Urinary bladder (tissue), 3 donors: ENCODE measurements at regions not wholly inside any gene's neighbourhood (a gene's known extent, or its start where the extent isn't known, plus 50 kb on each side); places are given as distances from the start of the nearest gene placed in this dataset.
"Not testable (repeated sequence)": the region's sequence is repeated elsewhere in the genome, so short reads cannot be mapped to it uniquely, and the experiment has no call there.

Source experiments
- DNase-seq: peaks from one replicate; pipeline ENCODE4 v3.0.0-alpha.2; 2015; ENCODE audit errors: extremely low spot score
- H3K27ac ChIP-seq: one replicate; pipeline ENCODE4 v1.5.1; 2013; ENCODE audit warnings: low read depth, mild to moderate bottlenecking, moderate library complexity
- H3K36me3 ChIP-seq: one replicate; pipeline ENCODE4 v1.6.1; 2013; ENCODE audit warnings: mild to moderate bottlenecking, moderate library complexity; ENCODE audit not compliant: insufficient read depth
- H3K4me1 ChIP-seq: one replicate; pipeline ENCODE4 v1.6.1; 2013; ENCODE audit warnings: mild to moderate bottlenecking, moderate library complexity; ENCODE audit not compliant: insufficient read depth
- H3K4me3 ChIP-seq: one replicate; pipeline ENCODE4 v1.5.1; 2013; ENCODE audit warnings: low read depth, low read length
- WGBS: extraction: QIAGEN DNeasy Blood & Tissue Kit; methylation state at CpG from one replicate; pipeline ENCODE4 v1.1.7; 2013; 5-methylcytosine and 5-hydroxymethylcytosine counted together
- donor health status: healthy with polysubstance abuse.
- donor health status: healthy.

DNA sequence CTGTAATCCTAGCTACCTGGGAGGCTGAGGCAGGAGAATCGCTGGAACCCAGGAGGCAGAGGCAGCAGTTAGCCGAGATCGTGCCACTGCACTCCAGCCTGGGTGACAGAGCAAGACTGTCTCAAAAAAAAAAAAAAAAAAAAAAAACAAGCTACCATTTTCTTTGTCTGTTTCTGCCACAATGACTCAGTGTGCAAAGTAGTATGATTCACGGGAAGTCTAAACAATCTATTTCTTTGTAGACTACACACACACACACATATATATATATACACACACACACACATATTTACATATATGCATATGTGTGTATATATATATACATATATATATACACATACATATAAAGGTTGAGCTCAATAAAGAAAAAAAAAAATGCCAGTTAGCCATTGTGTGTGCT lies 280.0 kb downstream of the FAM47A start:
- H3K36me3 ChIP-seq, DNase-seq, H3K27ac ChIP-seq, H3K4me1 ChIP-seq, H3K4me3 ChIP-seq: not testable (repeated sequence)
- WGBS = 94% methylated on average over 4 of the region's 4 CpGs

DNA sequence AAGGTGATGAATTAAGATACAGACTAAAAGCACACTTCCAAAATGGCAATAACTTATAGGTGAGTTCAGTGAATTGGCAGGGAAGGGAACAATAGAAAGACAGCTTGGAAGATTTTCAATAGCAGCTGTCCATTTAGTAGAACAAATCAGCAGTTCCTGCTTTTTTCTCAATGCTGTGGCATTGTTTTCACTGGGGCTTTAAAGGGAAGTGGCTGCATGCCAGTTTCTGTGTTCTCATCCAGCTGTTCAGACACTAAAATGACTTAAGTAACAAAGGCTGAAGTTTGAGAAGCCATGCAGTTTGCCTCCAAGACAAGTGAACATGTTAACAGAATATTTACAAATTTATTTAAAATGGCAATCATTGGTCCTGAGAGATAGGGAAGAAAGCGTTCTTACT lies 291.9 kb downstream of the FAM47A start:
- WGBS = 14% methylated on average over 1 of the region's 1 CpG
- Histone ChIP-seq H3K4me1 (no peaks in the 10 kb centered on the region), H3K27ac (no peak overlapping the region), H3K36me3 (no peaks in the 10 kb centered on the region), H3K4me3 (no peak overlapping the region)
- no peak for DNase-seq

DNA sequence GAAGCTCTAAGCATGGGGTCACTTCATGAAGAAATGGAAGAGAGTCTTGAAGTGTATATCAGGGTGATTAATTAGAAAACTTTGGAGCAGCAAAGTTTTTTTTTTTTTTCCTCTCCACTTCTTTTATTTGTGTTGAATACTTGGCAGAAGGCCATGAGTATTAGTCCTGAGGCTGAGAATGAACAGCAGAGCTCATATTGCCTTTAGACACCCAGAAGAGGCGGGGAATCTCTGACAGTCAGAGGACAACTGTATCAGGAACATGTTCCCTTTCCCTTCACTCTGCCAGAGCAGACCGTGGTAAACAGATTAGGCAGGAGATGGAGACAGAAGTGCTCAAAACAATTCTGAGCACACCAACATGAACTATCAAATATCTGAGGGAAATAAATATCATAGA lies 300.9 kb downstream of the FAM47A start:
- 38% methylated on average over 2 of the region's 2 CpGs for WGBS
- DNase-seq = no peak
- H3K4me1 ChIP-seq = no peaks in the 10 kb centered on the region
- no peaks in the 10 kb centered on the region for H3K36me3 ChIP-seq
- H3K27ac ChIP-seq = no peak overlapping the region
- H3K4me3 ChIP-seq = no peak overlapping the region

DNA sequence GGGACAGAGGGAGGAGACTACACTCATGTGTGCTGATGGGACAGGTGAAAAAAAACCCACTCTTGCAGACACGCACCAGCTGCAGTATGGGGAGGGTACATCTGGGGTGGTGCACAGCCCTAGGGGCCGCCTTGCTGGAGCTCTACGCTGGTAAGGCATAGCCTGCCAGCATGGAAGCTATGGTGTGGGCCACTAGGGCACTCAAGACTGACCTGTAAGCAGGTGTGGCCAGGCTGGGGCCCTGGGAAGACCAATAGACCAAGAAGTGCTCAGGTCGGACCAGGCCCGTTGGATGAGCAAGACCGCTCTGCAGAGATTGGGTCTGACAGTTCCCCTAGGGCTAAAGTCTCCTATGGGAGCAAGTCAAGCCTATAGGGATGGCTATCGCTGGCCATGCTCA lies 314.8 kb downstream of the FAM47A start:
- 91% methylated on average over 7 of the region's 7 CpGs for WGBS
- no peak overlapping the region for H3K4me3 ChIP-seq
- no peaks in the 10 kb centered on the region for H3K36me3 ChIP-seq
- DNase-seq = no peak
- no peaks in the 10 kb centered on the region for H3K4me1 ChIP-seq
- no peak overlapping the region for H3K27ac ChIP-seq

DNA sequence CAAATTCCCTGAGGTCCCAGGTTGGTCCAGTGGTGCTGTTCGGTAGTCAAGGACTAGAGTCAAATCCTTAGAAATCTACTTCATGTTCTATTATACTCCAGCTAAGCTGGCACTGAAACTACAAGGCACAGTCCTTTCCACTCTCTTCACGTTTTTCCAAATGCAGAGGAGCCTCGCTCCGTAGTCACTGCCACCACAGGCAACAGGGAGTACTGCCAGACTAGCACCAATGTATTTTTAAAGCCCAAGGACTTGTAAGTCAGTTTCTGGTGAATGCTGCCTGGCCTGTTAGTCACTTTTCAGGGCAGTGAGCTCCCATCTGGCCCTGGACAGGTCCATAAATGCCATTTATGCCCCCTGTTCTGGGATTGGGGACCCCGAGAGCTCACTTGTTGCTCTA lies 323.5 kb downstream of the FAM47A start:
- Histone ChIP-seq H3K27ac (no peak overlapping the region), H3K4me1 (no peaks in the 10 kb centered on the region), H3K36me3 (no peaks in the 10 kb centered on the region), H3K4me3 (no peak overlapping the region)
- no peak for DNase-seq
- 79% methylated on average over 5 of the region's 5 CpGs for WGBS

DNA sequence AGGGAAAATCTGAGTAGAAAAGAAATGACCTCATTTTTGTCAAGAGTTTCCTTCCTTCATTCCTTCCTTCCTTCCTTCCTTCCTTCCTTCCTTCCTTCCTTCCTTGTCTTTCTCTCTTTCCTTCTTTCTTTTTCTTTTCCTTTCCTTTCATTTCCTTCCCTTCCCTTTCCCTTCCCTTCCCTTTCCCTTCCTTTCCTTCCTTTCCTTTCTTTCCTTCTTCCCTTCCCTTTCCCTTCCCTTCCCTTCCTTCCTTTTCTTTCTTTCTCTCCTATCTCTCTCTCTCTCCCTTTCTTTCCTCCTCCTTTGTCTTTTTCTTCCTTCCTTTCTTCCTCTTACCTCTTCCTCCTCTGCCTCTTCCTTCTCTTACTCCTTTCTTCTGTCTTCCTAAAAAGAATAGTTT lies 347.6 kb downstream of the FAM47A start:
- Histone ChIP-seq H3K4me1 (no peaks in the 10 kb centered on the region), H3K4me3 (no peak overlapping the region), H3K36me3 (no peaks in the 10 kb centered on the region), H3K27ac (no peak overlapping the region)
- no peak for DNase-seq

DNA sequence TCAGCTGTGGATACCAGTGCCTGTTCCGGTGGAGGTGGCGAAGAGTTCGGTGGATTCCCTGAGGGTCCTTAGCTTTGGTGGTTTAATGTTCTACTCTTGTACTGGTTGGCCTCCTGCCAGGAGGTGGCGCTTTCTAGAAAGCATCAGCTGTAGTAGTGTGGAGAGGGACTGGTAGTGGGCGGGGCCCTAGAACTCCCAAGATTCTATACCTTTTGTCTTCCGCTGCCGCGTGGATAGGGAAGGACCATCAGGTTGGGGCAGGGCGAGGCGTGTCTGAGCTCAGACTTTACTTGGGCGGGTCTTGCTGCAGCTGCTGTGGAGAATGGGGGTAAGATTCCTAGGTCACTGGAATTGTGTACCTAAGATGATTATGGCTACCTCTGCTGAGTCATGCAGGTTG lies 390.3 kb downstream of the FAM47A start:
- 90% methylated on average over 11 of the region's 11 CpGs for WGBS
- Histone ChIP-seq H3K27ac (no peak overlapping the region), H3K36me3 (no peaks in the 10 kb centered on the region), H3K4me1 (no peaks in the 10 kb centered on the region), H3K4me3 (no peak overlapping the region)
- DNase-seq = no peak

DNA sequence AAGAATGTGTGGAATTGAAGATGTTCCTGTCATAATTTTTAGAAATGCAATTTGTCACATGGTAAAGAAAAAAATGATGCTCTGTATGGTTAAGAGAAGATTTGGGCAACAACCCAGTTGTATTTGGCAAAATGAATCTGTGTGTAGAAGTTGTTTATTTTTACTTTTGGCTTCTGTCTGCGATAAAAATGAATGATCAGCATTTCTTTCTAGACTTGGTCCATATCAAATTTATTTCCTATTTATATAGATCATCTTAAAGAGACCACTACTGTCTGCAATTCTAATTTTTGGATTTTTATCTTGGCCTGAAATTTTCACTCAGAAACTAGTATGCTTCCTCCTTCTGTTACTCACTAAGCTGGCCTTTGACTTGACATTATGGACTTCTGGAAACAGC lies 396.9 kb downstream of the FAM47A start:
- Histone ChIP-seq H3K4me1 (no peaks in the 10 kb centered on the region), H3K4me3 (no peak overlapping the region), H3K36me3 (no peaks in the 10 kb centered on the region), H3K27ac (no peak overlapping the region)
- no peak for DNase-seq
- WGBS = 49% methylated on average over 1 of the region's 1 CpG

DNA sequence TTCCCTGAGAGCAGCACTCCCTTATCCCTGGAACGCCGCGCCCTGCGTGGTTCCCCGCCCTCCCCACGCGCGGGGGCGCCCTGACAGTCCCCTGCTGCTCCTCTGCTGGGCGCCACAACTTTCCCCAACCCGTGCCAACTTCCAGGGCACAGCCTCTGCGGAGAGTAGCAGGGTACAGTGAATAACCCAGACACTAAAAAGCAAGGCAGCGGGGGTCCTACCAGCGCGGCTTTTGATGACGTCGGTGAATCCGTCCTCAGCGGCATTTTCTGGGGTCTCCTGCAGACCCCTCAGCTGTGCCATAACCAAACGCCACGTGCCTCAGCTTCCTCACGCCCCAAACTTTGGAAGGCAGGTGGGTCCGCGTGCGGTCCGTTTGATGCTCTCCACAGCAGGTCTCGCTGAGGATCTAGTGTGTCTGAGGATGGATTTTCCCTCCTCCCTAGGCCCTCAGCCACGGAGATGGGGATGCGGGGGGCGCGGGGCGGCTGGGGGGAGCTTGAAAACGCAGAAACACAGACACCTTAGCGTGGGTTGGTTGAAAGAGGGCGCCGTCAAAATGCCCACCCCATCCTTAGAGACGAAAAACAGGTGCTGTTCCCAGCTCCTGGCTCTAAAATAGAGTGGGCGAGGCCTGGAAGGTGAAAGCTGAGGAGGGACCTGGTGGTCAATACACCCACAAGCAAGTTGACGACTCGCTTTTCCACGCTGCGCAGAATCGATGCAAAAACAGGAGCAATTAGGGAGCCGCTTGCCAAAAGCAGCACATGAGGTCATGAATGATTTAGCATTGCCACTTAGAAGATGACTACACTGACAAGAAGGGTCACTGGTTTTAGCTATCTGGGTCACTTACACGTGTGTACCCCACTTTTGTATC lies 405.6 kb downstream of the FAM47A start:
- H3K27ac ChIP-seq = no peak overlapping the region

DNA sequence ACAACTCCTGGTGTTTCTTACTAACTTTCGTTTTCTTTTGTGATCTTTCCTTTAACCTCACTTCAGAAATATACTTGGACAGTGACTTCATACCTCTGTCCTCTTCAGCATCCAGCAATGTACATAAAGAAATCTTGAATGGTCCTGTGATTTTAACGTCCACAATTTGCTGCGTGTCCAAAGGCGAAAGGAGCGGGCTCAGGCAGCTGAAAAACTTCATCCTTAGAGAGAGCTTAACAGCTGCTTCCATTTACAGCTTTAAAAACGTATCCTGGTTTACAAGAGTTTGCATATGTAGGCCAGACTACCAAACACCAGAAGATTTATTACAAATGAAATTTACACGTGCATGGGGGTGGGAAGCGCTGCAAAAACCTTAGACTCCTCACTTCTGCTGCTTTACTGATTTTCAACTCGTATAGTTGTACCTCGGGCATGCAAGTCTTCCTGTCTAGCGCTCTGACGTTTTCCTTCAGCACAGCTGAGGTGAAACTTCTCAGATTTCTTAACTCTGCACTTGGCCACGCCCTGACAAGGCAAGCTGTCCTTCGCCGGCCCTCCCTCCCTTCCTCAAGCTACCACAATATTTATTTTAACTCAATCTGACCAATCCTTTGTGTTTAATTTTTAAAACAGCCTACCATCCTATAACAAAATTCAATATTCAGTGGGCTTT lies 406.4 kb downstream of the FAM47A start:
- Histone ChIP-seq H3K36me3 (no peaks in the 10 kb centered on the region), H3K27ac (no peak overlapping the region), H3K4me3 (peak overlapping the region; percentile 25), H3K4me1 (no peaks in the 10 kb centered on the region)
- 3% methylated on average over 15 of the region's 15 CpGs for WGBS
- no peak for DNase-seq

More for the DNA sequence above, 405.6 kb downstream of the FAM47A start:
- 15% methylated on average over 45 of the region's 45 CpGs for WGBS
- Histone ChIP-seq H3K4me3 (peak overlapping the region; percentile 21), H3K4me1 (no peaks in the 10 kb centered on the region), H3K36me3 (no peaks in the 10 kb centered on the region)
- DNase-seq = no peak

DNA sequence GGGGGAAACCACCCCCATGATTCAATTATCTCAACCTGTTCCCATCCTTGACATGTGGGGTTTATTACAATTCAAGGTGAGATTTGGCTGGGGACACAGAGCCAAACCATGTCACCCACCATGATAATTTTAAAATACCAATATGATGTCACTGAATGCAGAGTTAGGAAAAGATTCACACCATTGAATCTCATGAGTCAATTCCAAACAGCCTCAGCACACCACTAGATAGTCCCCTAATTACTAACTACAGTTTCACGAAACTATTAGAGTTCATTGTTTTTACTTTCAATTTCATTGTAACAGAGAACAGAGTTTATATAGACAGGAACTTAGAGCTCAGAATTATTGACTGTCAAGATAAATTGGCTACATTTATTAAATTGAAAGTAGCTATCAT lies 410.2 kb downstream of the FAM47A start:
- 93% methylated on average over 1 of the region's 1 CpG for WGBS
- Histone ChIP-seq H3K27ac (no peak overlapping the region), H3K4me3 (no peak overlapping the region), H3K4me1 (no peaks in the 10 kb centered on the region), H3K36me3 (no peaks in the 10 kb centered on the region)
- DNase-seq = no peak

DNA sequence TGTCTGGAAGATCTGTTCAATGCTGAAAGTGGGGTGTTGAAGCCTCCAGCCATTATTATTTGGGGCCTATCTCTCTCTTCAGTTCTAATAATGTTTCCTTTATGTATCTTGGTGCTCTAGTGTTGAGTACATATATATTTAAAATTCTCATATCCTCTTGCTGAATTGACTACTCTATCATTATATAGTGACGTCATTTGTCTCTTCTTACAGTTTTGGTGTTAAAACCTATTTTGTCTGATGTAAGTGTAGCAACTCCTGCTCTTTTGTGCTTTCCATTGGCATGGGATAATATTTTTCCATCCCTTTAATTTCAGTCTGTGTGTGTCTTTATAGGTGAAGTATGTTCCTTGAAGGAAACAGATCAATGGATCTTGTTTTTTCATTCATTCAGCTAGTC lies 446.0 kb downstream of the FAM47A start:
- no peaks in the 10 kb centered on the region for H3K4me1 ChIP-seq
- 88% methylated on average over 1 of the region's 1 CpG for WGBS
- no peak overlapping the region for H3K4me3 ChIP-seq
- H3K27ac ChIP-seq = no peak overlapping the region
- H3K36me3 ChIP-seq = no peaks in the 10 kb centered on the region
- no peak for DNase-seq
